Breast epithelium (tissue), 3 donors: ENCODE measurements at regions not wholly inside any gene's neighbourhood (a gene's known extent, or its start where the extent isn't known, plus 50 kb on each side); places are given as distances from the start of the nearest gene placed in this dataset.

Source experiments
- CTCF ChIP-seq, 3 donors: fragments of 450-650 bp; IDR thresholded peaks; one replicate each; pipeline ENCODE4 v1.5.1; 2016 to 2017; ENCODE audit warnings: antibody characterized with exemption in 3 of 3, mild to moderate bottlenecking in 3 of 3, moderate library complexity in 3 of 3
- POLR2A ChIP-seq: fragments of 450-650 bp; IDR thresholded peaks from one replicate; pipeline ENCODE4 v1.6.1; 2016; ENCODE audit warnings: antibody characterized with exemption, mild to moderate bottlenecking, moderate library complexity
- POLR2AphosphoS5 ChIP-seq, 3 donors: sonication (generic); formaldehyde crosslinking; IDR thresholded peaks; one replicate each; pipeline ENCODE4 v1.6.1; 2017; ENCODE audit warnings: antibody characterized with exemption in 3 of 3

GRCh38 chr12:124684971-124685688, 117.7 kb upstream of the NCOR2 start:
- TF ChIP-seq CTCF (IDR thresholded peaks at IDR 0.05) = no peak
- TF ChIP-seq POLR2AphosphoS5 (IDR thresholded peaks at IDR 0.05) = peak in 2 of 3 donors; percentile 52 to 59
- TF ChIP-seq POLR2A = no peak
